ENCODE measurements at regions not wholly inside any gene's neighbourhood (a gene's known extent, or its start where the extent isn't known, plus 50 kb on each side); places are given as distances from the start of the nearest gene placed in this dataset.

DNA sequence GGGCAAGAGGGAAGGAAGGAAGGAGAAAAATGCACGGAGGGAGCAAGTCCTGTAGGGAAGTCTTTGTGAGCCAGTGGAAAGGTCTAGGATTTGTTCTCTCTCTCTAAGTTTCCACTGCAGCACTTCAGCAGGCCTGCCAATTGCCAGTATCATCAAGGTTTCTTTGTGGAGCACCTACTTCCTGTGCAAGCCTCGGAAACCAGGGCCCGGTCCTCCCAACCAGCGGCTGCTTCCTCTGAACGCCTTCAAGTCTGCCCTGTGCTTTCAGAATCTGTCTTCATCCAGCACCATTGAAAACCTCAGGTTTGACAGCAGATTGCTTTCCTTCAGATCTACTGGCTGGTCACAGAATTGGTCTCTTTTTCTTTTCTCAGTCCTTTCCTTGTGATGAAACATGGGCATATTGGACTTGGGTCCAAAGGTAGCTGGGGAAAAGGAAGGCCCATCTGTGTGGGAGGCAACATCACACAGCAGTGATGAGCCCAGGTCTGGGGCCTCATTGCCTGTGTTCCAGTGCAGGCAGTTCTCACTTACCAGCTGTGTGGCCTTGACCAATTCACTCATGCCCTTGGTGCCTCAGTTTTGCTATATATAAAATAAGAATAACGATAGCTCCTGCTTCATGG, 144.5 kb downstream of the SEC16B start:
- H3K9me3 Mint-ChIP-seq (ENCODE audit: unreplicated experiment), result no peaks in the 10 kb centered on the region
- peaks cover 4% of the 10 kb centered on the region for H3K27me3 Mint-ChIP-seq (ENCODE audit: unreplicated experiment)
- no peak overlapping the region for H3K27ac Mint-ChIP-seq (ENCODE audit: unreplicated experiment)
- H3K36me3 Mint-ChIP-seq (ENCODE audit: unreplicated experiment), result no peaks in the 10 kb centered on the region
- TF ChIP-seq, protein P1, sequence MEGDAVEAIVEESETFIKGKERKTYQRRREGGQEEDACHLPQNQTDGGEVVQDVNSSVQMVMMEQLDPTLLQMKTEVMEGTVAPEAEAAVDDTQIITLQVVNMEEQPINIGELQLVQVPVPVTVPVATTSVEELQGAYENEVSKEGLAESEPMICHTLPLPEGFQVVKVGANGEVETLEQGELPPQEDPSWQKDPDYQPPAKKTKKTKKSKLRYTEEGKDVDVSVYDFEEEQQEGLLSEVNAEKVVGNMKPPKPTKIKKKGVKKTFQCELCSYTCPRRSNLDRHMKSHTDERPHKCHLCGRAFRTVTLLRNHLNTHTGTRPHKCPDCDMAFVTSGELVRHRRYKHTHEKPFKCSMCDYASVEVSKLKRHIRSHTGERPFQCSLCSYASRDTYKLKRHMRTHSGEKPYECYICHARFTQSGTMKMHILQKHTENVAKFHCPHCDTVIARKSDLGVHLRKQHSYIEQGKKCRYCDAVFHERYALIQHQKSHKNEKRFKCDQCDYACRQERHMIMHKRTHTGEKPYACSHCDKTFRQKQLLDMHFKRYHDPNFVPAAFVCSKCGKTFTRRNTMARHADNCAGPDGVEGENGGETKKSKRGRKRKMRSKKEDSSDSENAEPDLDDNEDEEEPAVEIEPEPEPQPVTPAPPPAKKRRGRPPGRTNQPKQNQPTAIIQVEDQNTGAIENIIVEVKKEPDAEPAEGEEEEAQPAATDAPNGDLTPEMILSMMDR (IDR thresholded peaks at IDR 0.05), result no peak
- H3K4me1 Mint-ChIP-seq (ENCODE audit: unreplicated experiment), result no peaks in the 10 kb centered on the region
- no peak overlapping the region for H3K4me3 Mint-ChIP-seq (ENCODE audit: unreplicated experiment)
- no peak for DNase-seq (ENCODE audit: extremely low spot score, unreplicated experiment)

- H3K9me3 Mint-ChIP-seq (ENCODE audit: unreplicated experiment), result no peaks in the 10 kb centered on the region
- H3K27ac Mint-ChIP-seq (ENCODE audit: unreplicated experiment), result no peak overlapping the region
- TF ChIP-seq, protein P1 (IDR thresholded peaks at IDR 0.05), result no peak
- H3K36me3 Mint-ChIP-seq (ENCODE audit: unreplicated experiment), result no peaks in the 10 kb centered on the region
- no peak overlapping the region for H3K4me3 Mint-ChIP-seq (ENCODE audit: unreplicated experiment)
- no peaks in the 10 kb centered on the region for H3K4me1 Mint-ChIP-seq (ENCODE audit: unreplicated experiment)
- DNase-seq (ENCODE audit: extremely low spot score, unreplicated experiment), result no peak
- peaks cover 4% of the 10 kb centered on the region for H3K27me3 Mint-ChIP-seq (ENCODE audit: unreplicated experiment)
Measured at GRCh38 chr1:177824508-177824982, 145.3 kb downstream of the SEC16B start.

GRCh38 chr1:177820213-177820612, 149.6 kb downstream of the SEC16B start:
- no peak overlapping the region for H3K4me3 Mint-ChIP-seq (ENCODE audit: unreplicated experiment)
- H3K27ac Mint-ChIP-seq (ENCODE audit: unreplicated experiment), result no peak overlapping the region
- DNase-seq (ENCODE audit: extremely low spot score, unreplicated experiment), result no peak
- peaks cover 3% of the 10 kb centered on the region for H3K9me3 Mint-ChIP-seq (ENCODE audit: unreplicated experiment)
- H3K36me3 Mint-ChIP-seq (ENCODE audit: unreplicated experiment), result no peaks in the 10 kb centered on the region
- no peaks in the 10 kb centered on the region for H3K27me3 Mint-ChIP-seq (ENCODE audit: unreplicated experiment)
- no peaks in the 10 kb centered on the region for H3K4me1 Mint-ChIP-seq (ENCODE audit: unreplicated experiment)
- TF ChIP-seq, protein P1 (IDR thresholded peaks at IDR 0.05), result no peak

GRCh38 chr1:177817937-177818875, 151.7 kb downstream of the SEC16B start:
- TF ChIP-seq, protein P1 (IDR thresholded peaks at IDR 0.05), result no peak
- DNase-seq (ENCODE audit: extremely low spot score, unreplicated experiment), result no peak
- Mint-ChIP-seq H3K4me1 (ENCODE audit: unreplicated experiment) (no peaks in the 10 kb centered on the region), H3K9me3 (ENCODE audit: unreplicated experiment) (peaks cover 3% of the 10 kb centered on the region), H3K4me3 (ENCODE audit: unreplicated experiment) (no peak overlapping the region), H3K36me3 (ENCODE audit: unreplicated experiment) (no peaks in the 10 kb centered on the region), H3K27ac (ENCODE audit: unreplicated experiment) (no peak overlapping the region), H3K27me3 (ENCODE audit: unreplicated experiment) (no peaks in the 10 kb centered on the region)

GRCh38 chr1:177812650-177813049, 157.2 kb downstream of the SEC16B start:
- H3K36me3 Mint-ChIP-seq (ENCODE audit: unreplicated experiment), result no peaks in the 10 kb centered on the region
- H3K4me3 Mint-ChIP-seq (ENCODE audit: unreplicated experiment), result no peak overlapping the region
- DNase-seq (ENCODE audit: extremely low spot score, unreplicated experiment), result no peak
- H3K9me3 Mint-ChIP-seq (ENCODE audit: unreplicated experiment), result peaks cover 3% of the 10 kb centered on the region
- H3K4me1 Mint-ChIP-seq (ENCODE audit: unreplicated experiment), result no peaks in the 10 kb centered on the region
- TF ChIP-seq, protein P1 (IDR thresholded peaks at IDR 0.05), result no peak
- H3K27ac Mint-ChIP-seq (ENCODE audit: unreplicated experiment), result no peak overlapping the region
- H3K27me3 Mint-ChIP-seq (ENCODE audit: unreplicated experiment), result no peaks in the 10 kb centered on the region

All from osteocyte (in vitro differentiated cells).